WTC11 (cell line): ENCODE measurements at regions not wholly inside any gene's neighbourhood (a gene's known extent, or its start where the extent isn't known, plus 50 kb on each side); places are given as distances from the start of the nearest gene placed in this dataset.

ENCODE experiments used
- ETV6 ChIP-seq: sonication (generic); formaldehyde crosslinking; IDR thresholded peaks from 2 replicates; pipeline ENCODE4 v1.8.1; 2022; ENCODE audit warnings: mild to moderate bottlenecking, missing genetic modification reagents
- FOXK1 ChIP-seq: sonication (generic); formaldehyde crosslinking; IDR thresholded peaks from 2 replicates; pipeline ENCODE4 v1.8.0; 2022; ENCODE audit warnings: mild to moderate bottlenecking, moderate library complexity, missing genetic modification reagents
- NR3C1 ChIP-seq: sonication (generic); formaldehyde crosslinking; conservative IDR thresholded peaks from 2 replicates; pipeline ENCODE4 v1.8.1; 2023; ENCODE audit warnings: low read depth, mild to moderate bottlenecking, missing genetic modification reagents
- TCF7 ChIP-seq: sonication (generic); formaldehyde crosslinking; IDR thresholded peaks from 2 replicates; pipeline ENCODE4 v1.8.0; 2022; ENCODE audit warnings: mild to moderate bottlenecking, low read depth, missing genetic modification reagents, moderate library complexity
- TF ChIP-seq, protein P1 (sequence below): fragments of 200-600 bp; IDR thresholded peaks from 2 replicates; pipeline ENCODE4 v1.8.0; 2022; ENCODE audit warnings: antibody characterized with exemption
- TF ChIP-seq, protein P2 (sequence below): sonication (generic); formaldehyde crosslinking; IDR thresholded peaks from 2 replicates; pipeline ENCODE4 v1.8.0; 2023; ENCODE audit warnings: missing genetic modification reagents
- TF ChIP-seq, protein P3 (sequence below): sonication (generic); formaldehyde crosslinking; IDR thresholded peaks from 2 replicates; pipeline ENCODE4 v1.8.1; 2023; ENCODE audit warnings: mild to moderate bottlenecking, missing genetic modification reagents, moderate library complexity
- TF ChIP-seq, protein P4 (sequence below): sonication (generic); formaldehyde crosslinking; IDR thresholded peaks from 2 replicates; pipeline ENCODE4 v1.8.1; 2023; ENCODE audit warnings: mild to moderate bottlenecking, missing genetic modification reagents, borderline replicate concordance

DNA sequence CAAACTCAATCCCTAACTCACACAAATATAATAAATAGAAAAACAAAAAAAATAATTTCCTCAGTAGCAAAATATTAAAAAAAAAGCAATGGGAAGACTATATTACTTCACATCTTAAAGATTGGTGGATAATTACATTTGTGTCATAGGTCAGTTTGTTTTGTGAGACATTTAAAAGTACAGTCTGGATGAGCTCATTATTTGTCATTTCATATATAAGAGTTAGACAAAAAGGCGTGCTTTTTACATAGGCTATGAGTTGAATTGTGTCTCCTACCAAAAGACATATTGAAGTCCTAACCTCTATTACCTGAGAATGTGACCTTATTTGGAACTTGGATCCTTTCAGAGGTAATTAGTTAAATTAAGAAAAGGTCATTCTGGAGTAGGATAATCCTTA is 710.1 kb upstream of the CBLB start:
- TF ChIP-seq, protein P1, sequence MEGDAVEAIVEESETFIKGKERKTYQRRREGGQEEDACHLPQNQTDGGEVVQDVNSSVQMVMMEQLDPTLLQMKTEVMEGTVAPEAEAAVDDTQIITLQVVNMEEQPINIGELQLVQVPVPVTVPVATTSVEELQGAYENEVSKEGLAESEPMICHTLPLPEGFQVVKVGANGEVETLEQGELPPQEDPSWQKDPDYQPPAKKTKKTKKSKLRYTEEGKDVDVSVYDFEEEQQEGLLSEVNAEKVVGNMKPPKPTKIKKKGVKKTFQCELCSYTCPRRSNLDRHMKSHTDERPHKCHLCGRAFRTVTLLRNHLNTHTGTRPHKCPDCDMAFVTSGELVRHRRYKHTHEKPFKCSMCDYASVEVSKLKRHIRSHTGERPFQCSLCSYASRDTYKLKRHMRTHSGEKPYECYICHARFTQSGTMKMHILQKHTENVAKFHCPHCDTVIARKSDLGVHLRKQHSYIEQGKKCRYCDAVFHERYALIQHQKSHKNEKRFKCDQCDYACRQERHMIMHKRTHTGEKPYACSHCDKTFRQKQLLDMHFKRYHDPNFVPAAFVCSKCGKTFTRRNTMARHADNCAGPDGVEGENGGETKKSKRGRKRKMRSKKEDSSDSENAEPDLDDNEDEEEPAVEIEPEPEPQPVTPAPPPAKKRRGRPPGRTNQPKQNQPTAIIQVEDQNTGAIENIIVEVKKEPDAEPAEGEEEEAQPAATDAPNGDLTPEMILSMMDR, result no peak
- no peak for TF ChIP-seq NR3C1
- TF ChIP-seq, protein P2, sequence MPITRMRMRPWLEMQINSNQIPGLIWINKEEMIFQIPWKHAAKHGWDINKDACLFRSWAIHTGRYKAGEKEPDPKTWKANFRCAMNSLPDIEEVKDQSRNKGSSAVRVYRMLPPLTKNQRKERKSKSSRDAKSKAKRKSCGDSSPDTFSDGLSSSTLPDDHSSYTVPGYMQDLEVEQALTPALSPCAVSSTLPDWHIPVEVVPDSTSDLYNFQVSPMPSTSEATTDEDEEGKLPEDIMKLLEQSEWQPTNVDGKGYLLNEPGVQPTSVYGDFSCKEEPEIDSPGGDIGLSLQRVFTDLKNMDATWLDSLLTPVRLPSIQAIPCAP, result no peak
- no peak for TF ChIP-seq FOXK1 (CRISPR knock-in tag)
- TF ChIP-seq ETV6 (CRISPR knock-in tag), result no peak
- TF ChIP-seq TCF7 (CRISPR knock-in tag), result no peak
- TF ChIP-seq, protein P3, sequence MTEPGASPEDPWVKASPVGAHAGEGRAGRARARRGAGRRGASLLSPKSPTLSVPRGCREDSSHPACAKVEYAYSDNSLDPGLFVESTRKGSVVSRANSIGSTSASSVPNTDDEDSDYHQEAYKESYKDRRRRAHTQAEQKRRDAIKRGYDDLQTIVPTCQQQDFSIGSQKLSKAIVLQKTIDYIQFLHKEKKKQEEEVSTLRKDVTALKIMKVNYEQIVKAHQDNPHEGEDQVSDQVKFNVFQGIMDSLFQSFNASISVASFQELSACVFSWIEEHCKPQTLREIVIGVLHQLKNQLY, result no peak
- TF ChIP-seq, protein P4, sequence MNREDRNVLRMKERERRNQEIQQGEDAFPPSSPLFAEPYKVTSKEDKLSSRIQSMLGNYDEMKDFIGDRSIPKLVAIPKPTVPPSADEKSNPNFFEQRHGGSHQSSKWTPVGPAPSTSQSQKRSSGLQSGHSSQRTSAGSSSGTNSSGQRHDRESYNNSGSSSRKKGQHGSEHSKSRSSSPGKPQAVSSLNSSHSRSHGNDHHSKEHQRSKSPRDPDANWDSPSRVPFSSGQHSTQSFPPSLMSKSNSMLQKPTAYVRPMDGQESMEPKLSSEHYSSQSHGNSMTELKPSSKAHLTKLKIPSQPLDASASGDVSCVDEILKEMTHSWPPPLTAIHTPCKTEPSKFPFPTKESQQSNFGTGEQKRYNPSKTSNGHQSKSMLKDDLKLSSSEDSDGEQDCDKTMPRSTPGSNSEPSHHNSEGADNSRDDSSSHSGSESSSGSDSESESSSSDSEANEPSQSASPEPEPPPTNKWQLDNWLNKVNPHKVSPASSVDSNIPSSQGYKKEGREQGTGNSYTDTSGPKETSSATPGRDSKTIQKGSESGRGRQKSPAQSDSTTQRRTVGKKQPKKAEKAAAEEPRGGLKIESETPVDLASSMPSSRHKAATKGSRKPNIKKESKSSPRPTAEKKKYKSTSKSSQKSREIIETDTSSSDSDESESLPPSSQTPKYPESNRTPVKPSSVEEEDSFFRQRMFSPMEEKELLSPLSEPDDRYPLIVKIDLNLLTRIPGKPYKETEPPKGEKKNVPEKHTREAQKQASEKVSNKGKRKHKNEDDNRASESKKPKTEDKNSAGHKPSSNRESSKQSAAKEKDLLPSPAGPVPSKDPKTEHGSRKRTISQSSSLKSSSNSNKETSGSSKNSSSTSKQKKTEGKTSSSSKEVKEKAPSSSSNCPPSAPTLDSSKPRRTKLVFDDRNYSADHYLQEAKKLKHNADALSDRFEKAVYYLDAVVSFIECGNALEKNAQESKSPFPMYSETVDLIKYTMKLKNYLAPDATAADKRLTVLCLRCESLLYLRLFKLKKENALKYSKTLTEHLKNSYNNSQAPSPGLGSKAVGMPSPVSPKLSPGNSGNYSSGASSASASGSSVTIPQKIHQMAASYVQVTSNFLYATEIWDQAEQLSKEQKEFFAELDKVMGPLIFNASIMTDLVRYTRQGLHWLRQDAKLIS, result no peak
